HL-60 (cell line): ENCODE measurements at regions not wholly inside any gene's neighbourhood (a gene's known extent, or its start where the extent isn't known, plus 50 kb on each side); places are given as distances from the start of the nearest gene placed in this dataset.

Source experiments
- DNase-seq, 2 experiments: peaks; one replicate each; pipeline ENCODE4 v3.0.0-alpha.2; 2010 to 2020; ENCODE audit warnings: low read depth in 1 of 2, low spot score in 1 of 2
- H3K27ac ChIP-seq: fragments of 250-450 bp; sonication (Bioruptor Pico); replicated peaks from 2 replicates; pipeline ENCODE4 v1.5.1; 2020; ENCODE audit warnings: mild to moderate bottlenecking, moderate library complexity
- H3K27me3 ChIP-seq: fragments of 250-450 bp; sonication (Bioruptor Pico); 2 replicates; pipeline ENCODE4 v1.5.1; 2021; ENCODE audit warnings: mild to moderate bottlenecking, moderate library complexity; ENCODE audit not compliant: insufficient read depth, poor library complexity, severe bottlenecking
- H3K4me3 ChIP-seq: replicated peaks from 2 replicates; pipeline ENCODE4 v1.5.1; 2011; ENCODE audit warnings: mild to moderate bottlenecking, control low read depth, low read length; ENCODE audit not compliant: insufficient read depth
- GABPA ChIP-seq: IDR thresholded peaks from 2 replicates; pipeline ENCODE4 v1.6.1; 2012; ENCODE audit warnings: low read depth
- POLR2AphosphoS5 ChIP-seq: IDR thresholded peaks from 2 replicates; pipeline ENCODE4 v1.6.1; 2012; ENCODE audit warnings: low read depth
- SPI1 ChIP-seq: IDR thresholded peaks from 2 replicates; pipeline ENCODE4 v1.6.1; 2012; ENCODE audit warnings: low read depth, mild to moderate bottlenecking, borderline replicate concordance
- TF ChIP-seq, protein P1 (sequence below): IDR thresholded peaks from 2 replicates; pipeline ENCODE4 v1.6.1; 2012; ENCODE audit warnings: low read depth; ENCODE audit not compliant: insufficient replicate concordance
- TF ChIP-seq, protein P2 (sequence below): IDR thresholded peaks from one replicate; pipeline ENCODE4 v1.5.1; 2011; ENCODE audit warnings: low read length, control low read depth, inconsistent platforms; ENCODE audit not compliant: insufficient read depth

DNA sequence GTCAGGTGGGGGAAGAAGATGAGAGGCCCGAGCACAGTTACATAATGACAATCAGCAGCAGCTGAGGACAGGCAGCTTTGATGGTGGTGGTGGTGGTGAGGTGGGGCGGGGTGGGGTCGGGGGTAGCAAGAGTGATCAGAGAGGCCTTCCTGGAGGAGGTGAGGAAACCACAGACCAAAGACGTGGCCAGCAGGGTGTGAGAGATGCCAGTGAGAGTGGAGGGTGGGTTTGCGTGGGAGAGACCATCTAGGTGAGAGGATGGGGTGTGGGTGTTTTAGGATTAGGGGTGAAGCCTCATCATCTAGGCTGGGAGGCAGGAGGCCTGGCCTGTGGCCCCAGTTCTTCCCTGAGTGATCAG lies 76.0 kb upstream of the TOX2 start:
- H3K4me3 ChIP-seq = no peak overlapping the region
- H3K27me3 ChIP-seq = no peaks in the 10 kb centered on the region
- TF ChIP-seq GABPA (no peak), POLR2AphosphoS5 (no peak), SPI1 (no peak)
- TF ChIP-seq, protein P1, sequence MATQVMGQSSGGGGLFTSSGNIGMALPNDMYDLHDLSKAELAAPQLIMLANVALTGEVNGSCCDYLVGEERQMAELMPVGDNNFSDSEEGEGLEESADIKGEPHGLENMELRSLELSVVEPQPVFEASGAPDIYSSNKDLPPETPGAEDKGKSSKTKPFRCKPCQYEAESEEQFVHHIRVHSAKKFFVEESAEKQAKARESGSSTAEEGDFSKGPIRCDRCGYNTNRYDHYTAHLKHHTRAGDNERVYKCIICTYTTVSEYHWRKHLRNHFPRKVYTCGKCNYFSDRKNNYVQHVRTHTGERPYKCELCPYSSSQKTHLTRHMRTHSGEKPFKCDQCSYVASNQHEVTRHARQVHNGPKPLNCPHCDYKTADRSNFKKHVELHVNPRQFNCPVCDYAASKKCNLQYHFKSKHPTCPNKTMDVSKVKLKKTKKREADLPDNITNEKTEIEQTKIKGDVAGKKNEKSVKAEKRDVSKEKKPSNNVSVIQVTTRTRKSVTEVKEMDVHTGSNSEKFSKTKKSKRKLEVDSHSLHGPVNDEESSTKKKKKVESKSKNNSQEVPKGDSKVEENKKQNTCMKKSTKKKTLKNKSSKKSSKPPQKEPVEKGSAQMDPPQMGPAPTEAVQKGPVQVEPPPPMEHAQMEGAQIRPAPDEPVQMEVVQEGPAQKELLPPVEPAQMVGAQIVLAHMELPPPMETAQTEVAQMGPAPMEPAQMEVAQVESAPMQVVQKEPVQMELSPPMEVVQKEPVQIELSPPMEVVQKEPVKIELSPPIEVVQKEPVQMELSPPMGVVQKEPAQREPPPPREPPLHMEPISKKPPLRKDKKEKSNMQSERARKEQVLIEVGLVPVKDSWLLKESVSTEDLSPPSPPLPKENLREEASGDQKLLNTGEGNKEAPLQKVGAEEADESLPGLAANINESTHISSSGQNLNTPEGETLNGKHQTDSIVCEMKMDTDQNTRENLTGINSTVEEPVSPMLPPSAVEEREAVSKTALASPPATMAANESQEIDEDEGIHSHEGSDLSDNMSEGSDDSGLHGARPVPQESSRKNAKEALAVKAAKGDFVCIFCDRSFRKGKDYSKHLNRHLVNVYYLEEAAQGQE = no peak
- TF ChIP-seq, protein P2, sequence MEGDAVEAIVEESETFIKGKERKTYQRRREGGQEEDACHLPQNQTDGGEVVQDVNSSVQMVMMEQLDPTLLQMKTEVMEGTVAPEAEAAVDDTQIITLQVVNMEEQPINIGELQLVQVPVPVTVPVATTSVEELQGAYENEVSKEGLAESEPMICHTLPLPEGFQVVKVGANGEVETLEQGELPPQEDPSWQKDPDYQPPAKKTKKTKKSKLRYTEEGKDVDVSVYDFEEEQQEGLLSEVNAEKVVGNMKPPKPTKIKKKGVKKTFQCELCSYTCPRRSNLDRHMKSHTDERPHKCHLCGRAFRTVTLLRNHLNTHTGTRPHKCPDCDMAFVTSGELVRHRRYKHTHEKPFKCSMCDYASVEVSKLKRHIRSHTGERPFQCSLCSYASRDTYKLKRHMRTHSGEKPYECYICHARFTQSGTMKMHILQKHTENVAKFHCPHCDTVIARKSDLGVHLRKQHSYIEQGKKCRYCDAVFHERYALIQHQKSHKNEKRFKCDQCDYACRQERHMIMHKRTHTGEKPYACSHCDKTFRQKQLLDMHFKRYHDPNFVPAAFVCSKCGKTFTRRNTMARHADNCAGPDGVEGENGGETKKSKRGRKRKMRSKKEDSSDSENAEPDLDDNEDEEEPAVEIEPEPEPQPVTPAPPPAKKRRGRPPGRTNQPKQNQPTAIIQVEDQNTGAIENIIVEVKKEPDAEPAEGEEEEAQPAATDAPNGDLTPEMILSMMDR = no peak
- H3K27ac ChIP-seq = no peak overlapping the region
- DNase-seq = no peak

DNA sequence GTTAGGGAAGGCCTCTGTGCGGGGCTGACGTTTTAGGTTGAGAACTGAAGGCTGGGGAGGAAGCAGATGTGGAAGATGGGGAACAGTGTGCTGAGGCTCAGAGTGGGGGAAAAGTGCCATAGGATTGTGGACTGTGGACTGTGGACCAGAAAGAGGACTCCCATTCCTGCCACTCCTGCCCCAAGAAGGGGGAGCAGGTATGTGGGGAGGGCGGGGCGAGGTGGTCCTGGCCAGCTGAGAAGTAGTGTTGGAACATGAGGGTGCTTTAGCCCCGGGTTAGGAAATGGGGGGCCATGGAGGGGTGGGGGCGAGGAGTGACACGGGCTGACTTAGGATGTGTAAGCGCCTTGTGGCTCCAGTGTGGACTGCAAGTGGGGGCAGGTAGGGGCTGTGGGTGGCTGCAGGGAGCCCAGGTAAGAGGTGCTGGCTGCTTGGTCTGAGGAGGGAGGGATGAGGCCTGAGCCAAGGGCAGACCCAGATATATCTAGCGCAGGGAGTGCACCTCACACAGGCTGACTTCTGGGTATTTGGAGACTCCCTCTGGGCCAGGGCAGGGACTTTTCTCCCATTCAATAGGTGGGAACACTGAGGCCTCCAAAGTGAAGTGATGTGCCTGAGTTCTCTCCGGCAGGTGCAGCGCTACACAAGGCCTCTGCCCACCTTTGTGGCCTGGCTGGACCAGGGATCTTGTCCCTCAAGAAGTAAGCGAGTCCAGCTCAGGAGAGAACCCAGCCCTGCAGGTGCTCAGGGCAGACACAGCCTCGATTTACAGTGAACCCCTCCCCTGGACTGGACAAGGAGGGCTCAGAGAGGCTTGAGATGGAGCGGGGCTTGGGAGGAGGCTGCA lies 76.6 kb upstream of the TOX2 start:
- Histone ChIP-seq H3K27ac (no peak overlapping the region), H3K27me3 (no peaks in the 10 kb centered on the region), H3K4me3 (no peak overlapping the region)
- TF ChIP-seq POLR2AphosphoS5 (no peak), SPI1 (no peak), GABPA (no peak)
- TF ChIP-seq, protein P1 = no peak
- TF ChIP-seq, protein P2 = no peak
- no peak for DNase-seq

DNA sequence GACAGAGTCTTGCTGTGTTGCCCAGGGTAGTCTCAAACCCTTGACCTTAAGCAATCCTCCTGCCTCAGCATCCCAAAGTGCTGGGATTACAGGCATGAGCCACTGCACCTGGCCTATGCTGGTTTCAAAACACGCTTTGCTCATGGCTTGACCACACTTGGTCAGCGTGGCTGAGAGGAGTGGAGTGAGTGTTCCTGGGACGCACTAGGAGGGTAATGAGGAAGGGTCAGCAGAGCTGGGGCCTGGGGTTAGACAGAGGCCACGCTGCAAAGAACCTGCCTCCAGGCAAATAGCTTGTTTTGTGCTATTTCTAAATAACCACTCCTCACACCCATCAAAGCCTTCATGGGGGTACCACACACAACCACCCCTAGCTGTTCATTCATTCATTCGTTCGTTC lies 77.9 kb upstream of the TOX2 start:
- Histone ChIP-seq H3K27ac (no peak overlapping the region), H3K4me3 (no peak overlapping the region), H3K27me3 (no peaks in the 10 kb centered on the region)
- DNase-seq = no peak
- TF ChIP-seq, protein P2 = no peak

DNA sequence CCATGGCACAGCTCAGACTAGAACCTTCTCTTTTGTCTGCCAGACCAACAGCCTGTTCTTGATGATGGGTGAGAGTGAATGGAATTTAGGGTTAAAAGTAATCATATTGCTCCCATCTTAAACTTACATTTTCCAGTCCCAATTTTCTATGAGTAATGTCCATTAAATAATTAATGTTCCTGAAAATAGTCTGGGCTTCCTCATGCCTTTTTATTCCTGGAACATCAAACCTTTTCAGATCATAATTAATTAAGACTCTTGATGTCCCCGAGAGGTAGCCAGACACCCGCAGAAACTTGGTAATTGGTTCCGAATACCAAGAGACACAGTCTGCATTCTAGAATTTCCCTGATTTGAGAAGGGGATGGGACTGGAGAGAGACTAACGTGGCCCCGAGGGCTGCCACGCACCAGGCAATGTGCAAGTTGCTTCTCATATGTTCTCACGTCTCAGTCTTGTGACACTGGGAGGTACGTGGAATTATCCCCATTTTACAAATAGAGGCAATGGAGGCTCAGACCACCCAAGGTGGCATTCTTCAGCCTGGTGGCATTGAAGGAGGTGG lies 78.6 kb upstream of the TOX2 start:
- H3K27ac ChIP-seq = no peak overlapping the region

More for the DNA sequence above, 78.6 kb upstream of the TOX2 start:
- no peaks in the 10 kb centered on the region for H3K27me3 ChIP-seq
- no peak for TF ChIP-seq POLR2AphosphoS5
- TF ChIP-seq GABPA = no peak
- TF ChIP-seq SPI1 = no peak
- TF ChIP-seq, protein P1 = no peak
- TF ChIP-seq, protein P2 = no peak
- DNase-seq = no peak
- H3K4me3 ChIP-seq = no peak overlapping the region
